Heart right ventricle (tissue), 16 donors: ENCODE measurements at regions not wholly inside any gene's neighbourhood (a gene's known extent, or its start where the extent isn't known, plus 50 kb on each side); places are given as distances from the start of the nearest gene placed in this dataset.

Experiments used
- ATAC-seq, 8 donors: fragments of 200-7000 bp; cut with Tn5 transposase; one replicate each; pipeline ENCODE4 v1.9.1; 2020; ENCODE audit warnings: mild to moderate bottlenecking in 8 of 8, moderate library complexity in 8 of 8, moderate number of reproducible peaks in 1 of 8
- DNase-seq, 2 donors: peaks; one replicate each; pipeline ENCODE4 v3.0.0-alpha.2; 2020
- H3K27ac ChIP-seq, 10 donors: fragments of 200-600 bp; sonication (generic) in 2 of 10; one replicate each; pipeline versions ENCODE4 v1.5.0 to v1.8.0; 2020 to 2022; ENCODE audit warnings: mild to moderate bottlenecking in 3 of 10
- H3K27me3 ChIP-seq, 7 donors: fragments of 200-600 bp; one replicate each; pipeline ENCODE4 v1.8.0; 2021 to 2022; ENCODE audit warnings: mild to moderate bottlenecking in 2 of 7
- H3K36me3 ChIP-seq, 9 donors: fragments of 200-600 bp; sonication (generic) in 1 of 9; one replicate each; pipeline versions ENCODE4 v1.5.0 to v1.8.0; 2020 to 2022; ENCODE audit warnings: mild to moderate bottlenecking in 2 of 9
- H3K4me1 ChIP-seq, 9 donors: fragments of 200-600 bp; sonication (generic) in 1 of 9; one replicate each; pipeline versions ENCODE4 v1.5.0 to v1.8.0; 2020 to 2022; ENCODE audit warnings: mild to moderate bottlenecking in 4 of 9
- H3K4me3 ChIP-seq, 10 donors: fragments of 200-600 bp; sonication (generic) in 2 of 10; one replicate each; pipeline versions ENCODE4 v1.5.0 to v1.8.0; 2020 to 2022; ENCODE audit warnings: mild to moderate bottlenecking in 7 of 10, moderate library complexity in 2 of 10
- H3K9me3 ChIP-seq, 11 donors: fragments of 200-600 bp in 10 of 11; sonication (generic) in 2 of 11; one replicate each; pipeline versions ENCODE4 v1.5.0 to v1.8.0; 2013 to 2022; ENCODE audit warnings: mild to moderate bottlenecking in 2 of 11, control low read depth in 1 of 11, moderate library complexity in 1 of 11
- WGBS, 2 donors: extraction: QIAGEN DNeasy Blood & Tissue Kit; methylation state at CpG; one replicate each; pipeline ENCODE4 v1.1.7; 2013; ENCODE audit warnings: inconsistent platforms in 1 of 2; 5-methylcytosine and 5-hydroxymethylcytosine counted together
- intact Hi-C, 10 donors: fragments of 100-400 bp; cut with DNase I; formaldehyde crosslinking; loops; one replicate each; pipeline versions ENCODE4 v1.11.1 to v1.14.2; 2022
- TF ChIP-seq, protein P1 (sequence below), 9 donors: fragments of 200-600 bp; sonication (generic) in 2 of 9; IDR thresholded peaks; one replicate each; pipeline versions ENCODE4 v1.5.0 to v1.8.0; 2021 to 2022; ENCODE audit warnings: antibody characterized with exemption in 9 of 9, mild to moderate bottlenecking in 5 of 9, moderate library complexity in 1 of 9
- donor health status: Arrhythmogenic right ventricular cardiomyopathy.
- donor health status: ischemic (EF 13 %, LVEDD 7.1; RV severe dilation, severe dysfunction).
- donor health status: healthy with polysubstance abuse.
- donor health status: DM: no; HTN: yes; CAD: no.
- donor health status: DM: no; HTN: no; CAD: no.
- donor health status: ischemic (EF 25% LVEDD 6.9; RV normal size, moderate dysfunction).
- donor health status: ischemic (EF 25% LVEDD 5.7; RV mildly dilated, moderate dysfunction).
- donor health status: healthy.
- donor health status: DM: yes; HTN: yes; CAD: no.
- donor health status: Ischemic cardiomyopathy.
- donor health status: ischemic (EF 35%, LVEDD 5.7; RV mildly dilated, moderate dysfunction).
- donor health status: nonischemic (EF 11% LVEDD 7.7; RV severe dilation, severe dysfunction).
- donor health status: DM: yes; HTN: yes; CAD: no.
- donor health status: PGD.
- donor health status: ischemic (EF 29% LVEDD 5.4; RV normal size, mild dysfunction).
- donor health status: nonischemic (EF 23%, LVEDD 6.1; RV moderate dilation, normal function).

DNA sequence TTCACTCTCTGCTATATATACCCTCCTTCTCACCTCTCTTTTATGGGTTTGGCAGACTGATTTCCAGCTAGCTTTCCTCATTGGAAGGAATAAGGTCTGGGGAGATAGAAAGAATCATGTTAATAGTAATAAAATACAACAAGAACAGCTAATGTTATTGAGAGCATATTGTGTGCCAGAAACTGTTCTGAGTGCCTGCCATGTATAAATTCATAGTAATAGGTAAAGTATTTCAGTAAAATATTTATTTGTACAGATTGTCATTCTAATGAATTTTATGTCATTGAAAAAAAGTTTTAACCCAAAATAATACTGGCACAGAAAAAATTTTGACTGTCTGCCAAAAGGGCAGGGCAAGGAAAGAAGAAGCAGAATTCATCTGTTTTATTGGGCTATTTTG, 834.9 kb upstream of the ZNF608 start:
- TF ChIP-seq, protein P1, sequence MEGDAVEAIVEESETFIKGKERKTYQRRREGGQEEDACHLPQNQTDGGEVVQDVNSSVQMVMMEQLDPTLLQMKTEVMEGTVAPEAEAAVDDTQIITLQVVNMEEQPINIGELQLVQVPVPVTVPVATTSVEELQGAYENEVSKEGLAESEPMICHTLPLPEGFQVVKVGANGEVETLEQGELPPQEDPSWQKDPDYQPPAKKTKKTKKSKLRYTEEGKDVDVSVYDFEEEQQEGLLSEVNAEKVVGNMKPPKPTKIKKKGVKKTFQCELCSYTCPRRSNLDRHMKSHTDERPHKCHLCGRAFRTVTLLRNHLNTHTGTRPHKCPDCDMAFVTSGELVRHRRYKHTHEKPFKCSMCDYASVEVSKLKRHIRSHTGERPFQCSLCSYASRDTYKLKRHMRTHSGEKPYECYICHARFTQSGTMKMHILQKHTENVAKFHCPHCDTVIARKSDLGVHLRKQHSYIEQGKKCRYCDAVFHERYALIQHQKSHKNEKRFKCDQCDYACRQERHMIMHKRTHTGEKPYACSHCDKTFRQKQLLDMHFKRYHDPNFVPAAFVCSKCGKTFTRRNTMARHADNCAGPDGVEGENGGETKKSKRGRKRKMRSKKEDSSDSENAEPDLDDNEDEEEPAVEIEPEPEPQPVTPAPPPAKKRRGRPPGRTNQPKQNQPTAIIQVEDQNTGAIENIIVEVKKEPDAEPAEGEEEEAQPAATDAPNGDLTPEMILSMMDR (IDR thresholded peaks at IDR 0.05) = no peak
- DNase-seq = no peak
- Histone ChIP-seq H3K4me1 (peaks cover 0 to 26% (median 11%) of the 10 kb centered on the region in 9 donors), H3K27ac (no peak overlapping the region), H3K4me3 (no peak overlapping the region), H3K36me3 (no peaks in the 10 kb centered on the region), H3K27me3 (no peaks in the 10 kb centered on the region), H3K9me3 (peaks cover 0 to 6% (median 0%) of the 10 kb centered on the region in 11 donors)
- intact Hi-C loops = loop anchor here in 1 of 10 donors (5.0 to 10.0 kb wide), 2 partner anchors 97 to 489 kb away; no protein-coding TSS in a partner anchor
- no peak for ATAC-seq

DNA sequence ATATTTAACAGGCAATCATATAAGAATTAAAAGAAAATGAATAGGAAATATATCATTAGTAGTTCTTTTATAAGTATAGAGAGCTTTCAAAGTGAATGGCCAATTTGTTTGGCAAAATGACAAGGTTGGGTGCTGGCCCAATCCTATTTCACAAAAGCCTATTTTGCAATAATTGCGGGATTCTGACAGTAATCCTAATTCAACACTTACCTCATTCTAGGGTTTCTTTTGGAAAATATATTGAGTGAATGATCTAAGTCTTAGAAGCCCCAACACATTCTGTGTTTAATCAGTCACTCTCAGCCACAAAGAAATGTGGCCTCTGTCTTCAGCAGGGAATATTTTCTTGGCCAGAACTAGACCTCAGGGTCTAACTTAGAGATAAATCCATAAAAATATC, 835.9 kb upstream of the ZNF608 start:
- Histone ChIP-seq H3K9me3 (peaks cover 0 to 3% (median 0%) of the 10 kb centered on the region in 11 donors), H3K4me1 (peaks cover 0 to 26% (median 11%) of the 10 kb centered on the region in 9 donors), H3K27ac (no peak overlapping the region), H3K27me3 (no peaks in the 10 kb centered on the region), H3K4me3 (no peak overlapping the region), H3K36me3 (no peaks in the 10 kb centered on the region)
- WGBS, 2 donors = 76 to 82% methylated on average over 1 of the region's 1 CpG
- DNase-seq (peak in 1 of 2 donors; percentile 12), ATAC-seq (peak in 7 of 8 donors; percentile 19 to 68 (median 59))
- TF ChIP-seq, protein P1 (IDR thresholded peaks at IDR 0.05) = no peak
- intact Hi-C loops = loop anchor here in 1 of 10 donors (5.0 to 10.0 kb wide), 2 partner anchors 98 to 490 kb away; no protein-coding TSS in a partner anchor

DNA sequence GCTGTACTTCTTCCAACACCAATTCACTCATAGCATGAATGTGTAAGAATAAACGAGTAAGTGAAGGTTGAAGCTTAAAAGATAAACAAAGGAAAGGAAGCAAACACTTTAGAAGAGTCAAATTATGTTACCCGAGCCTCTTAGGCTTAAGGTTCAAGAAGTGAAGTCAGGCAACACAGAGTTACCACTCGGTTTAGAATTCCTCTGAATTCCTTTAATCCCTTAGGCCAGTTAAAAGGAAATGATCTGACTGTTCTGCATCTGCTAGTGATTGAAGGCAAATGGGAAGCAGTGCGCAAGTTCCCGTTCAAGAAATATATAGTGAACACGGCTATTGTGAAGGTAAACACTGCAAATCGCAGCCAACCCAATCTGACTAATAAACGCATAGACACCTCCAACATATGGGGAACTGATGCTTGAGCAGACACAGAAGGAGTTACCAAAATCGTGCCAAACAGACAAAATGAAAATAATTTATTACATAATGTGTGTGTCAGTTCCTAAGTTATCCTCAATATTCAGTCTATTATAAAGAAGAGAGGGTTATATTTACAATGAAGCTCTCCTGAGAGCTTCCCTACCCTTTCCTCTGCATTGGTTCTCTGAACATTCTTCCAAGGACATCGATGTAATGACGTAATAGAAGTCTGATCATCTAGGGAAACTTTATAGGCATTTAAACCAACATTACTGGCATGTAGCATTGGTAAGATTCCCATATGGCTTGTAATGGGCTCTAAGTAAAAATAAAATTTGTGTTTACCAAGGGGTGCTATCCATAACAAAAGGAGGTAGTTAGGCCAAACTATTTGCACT, 837.1 kb upstream of the ZNF608 start:
- 61 to 70% methylated on average over 11 of the region's 11 CpGs for WGBS, 2 donors
- no peaks in the 10 kb centered on the region for H3K9me3 ChIP-seq
- TF ChIP-seq, protein P1 (IDR thresholded peaks at IDR 0.05) = no peak
- intact Hi-C loops = loop anchor here in 1 of 10 donors (5.0 to 10.0 kb wide), 2 partner anchors 99 to 491 kb away; no protein-coding TSS in a partner anchor
- H3K4me1 ChIP-seq = peaks cover 0 to 26% (median 11%) of the 10 kb centered on the region in 9 donors
- ATAC-seq (peak in 4 of 8 donors; percentile 58 to 76 (median 70)), DNase-seq (no peak)
- H3K27me3 ChIP-seq = no peaks in the 10 kb centered on the region
- peak overlapping the region in 5 of 10 donors; percentile 2 to 62 (median 17) for H3K27ac ChIP-seq
- no peaks in the 10 kb centered on the region for H3K36me3 ChIP-seq
- H3K4me3 ChIP-seq = no peak overlapping the region

DNA sequence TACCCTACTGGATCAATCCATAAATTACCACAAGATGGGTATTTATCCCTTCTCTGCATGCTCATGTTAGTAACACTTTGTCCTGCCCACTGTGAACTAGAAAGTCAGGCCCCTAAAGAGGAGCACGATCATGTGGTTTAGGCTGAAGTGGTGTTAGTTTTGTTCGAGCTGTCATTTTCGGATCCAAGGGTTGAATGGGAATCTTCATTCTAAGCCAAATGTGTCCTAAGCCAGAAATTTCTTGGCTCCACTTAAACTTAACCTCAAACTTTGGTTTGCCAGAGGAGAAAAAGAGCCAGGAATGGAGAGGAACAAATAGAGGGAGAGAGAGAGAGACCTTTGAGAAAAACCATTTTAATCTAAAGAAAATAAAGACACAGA, 837.7 kb upstream of the ZNF608 start:
- no peaks in the 10 kb centered on the region for H3K27me3 ChIP-seq
- peak; percentile 62 to 93 (median 80) for ATAC-seq
- peaks cover 0 to 26% (median 11%) of the 10 kb centered on the region in 9 donors for H3K4me1 ChIP-seq
- H3K27ac ChIP-seq = peak overlapping the region in 4 of 10 donors; percentile 3 to 62 (median 33)
- WGBS, 2 donors = 28 to 41% methylated on average over 3 of the region's 3 CpGs
- H3K36me3 ChIP-seq = no peaks in the 10 kb centered on the region
- TF ChIP-seq, protein P1 (IDR thresholded peaks at IDR 0.05) = no peak
- H3K4me3 ChIP-seq = no peak overlapping the region
- H3K9me3 ChIP-seq = no peaks in the 10 kb centered on the region
- peak in 1 of 2 donors; percentile 19 for DNase-seq
- intact Hi-C loops = loop anchor here in 1 of 10 donors (5.0 to 10.0 kb wide), 2 partner anchors 99 to 492 kb away; no protein-coding TSS in a partner anchor
